Endothelial cell of umbilical vein (primary cell): ENCODE measurements at regions not wholly inside any gene's neighbourhood (a gene's known extent, or its start where the extent isn't known, plus 50 kb on each side); places are given as distances from the start of the nearest gene placed in this dataset.

ENCODE experiments used
- BruUV-seq: library from RNA; stranded (reverse); fragments of 400-500 nt; replicated peaks from 2 replicates; lab custom pipeline; 2021; lab: Mats Ljungman, UMichigan
- CTCF ChIA-PET: fragments of 300-600, 350-600 bp; sonication (Branson Sonifier 250); formaldehyde crosslinking; loops from one replicate; lab custom pipeline; 2021; ENCODE audit warnings: antibody characterized with exemption, inconsistent platforms; lab: Charles Lee
- POLR2A ChIA-PET: fragments of 300-600, 350-600 bp; sonication (Branson Sonifier 250); formaldehyde crosslinking; loops from one replicate; lab custom pipeline; 2021; ENCODE audit warnings: antibody characterized with exemption, inconsistent platforms; lab: Charles Lee
- DNase-seq: peaks from one replicate; pipeline ENCODE4 v3.0.0-alpha.2; 2011; ENCODE audit warnings: low read depth, low spot score
- FAIRE-seq: peaks from 2 replicates; lab custom pipeline; 2011; peaks lifted over from hg19 to GRCh38; lab: Jason Lieb, UNC
- H2AFZ ChIP-seq: 2 replicates; pipeline ENCODE4 v1.6.0; 2012; ENCODE audit warnings: low read depth, low read length, control low read depth, inconsistent platforms
- H3K27ac ChIP-seq: 2 replicates; pipeline ENCODE4 v1.5.1; 2011; ENCODE audit warnings: low read depth, mild to moderate bottlenecking, control low read depth, low read length, moderate library complexity; ENCODE audit not compliant: insufficient read depth
- H3K27me3 ChIP-seq, 2 experiments: 2 replicates each; pipeline versions ENCODE4 v1.6.0 to v1.6.1; 2011; ENCODE audit warnings: low read length in 2 of 2, mixed read lengths in 1 of 2; ENCODE audit not compliant: control insufficient read depth in 2 of 2, insufficient read depth in 2 of 2
- H3K36me3 ChIP-seq, 2 experiments: 2 replicates in 1 of 2; 3 replicates in 1 of 2; pipeline ENCODE4 v1.5.1; 2011; ENCODE audit warnings: low read length in 2 of 2, mild to moderate bottlenecking in 1 of 2, moderate library complexity in 1 of 2; ENCODE audit not compliant: control insufficient read depth in 2 of 2, insufficient read depth in 2 of 2; ENCODE audit errors: extremely low read depth in 1 of 2
- H3K4me1 ChIP-seq: 3 replicates; pipeline ENCODE4 v1.5.1; 2011; ENCODE audit warnings: mild to moderate bottlenecking, low read length; ENCODE audit not compliant: control insufficient read depth, insufficient read depth; ENCODE audit errors: extremely low read depth
- H3K4me2 ChIP-seq: 2 replicates; pipeline ENCODE4 v1.6.1; 2011; ENCODE audit warnings: low read length, control low read depth, mixed read lengths; ENCODE audit not compliant: insufficient read depth
- H3K4me3 ChIP-seq, 3 experiments: fragments of 200-600 bp in 1 of 3; sonication (generic), shearing (Covaris generic) in 1 of 3; replicated peaks in 1 of 3; 2 replicates each; pipeline ENCODE4 v1.5.1; 2011 to 2016; ENCODE audit warnings: control low read depth in 3 of 3, low read length in 3 of 3, mild to moderate bottlenecking in 2 of 3, inconsistent platforms in 1 of 3, low read depth in 1 of 3, moderate library complexity in 1 of 3; ENCODE audit not compliant: insufficient read depth in 1 of 3
- H3K79me2 ChIP-seq: 2 replicates; pipeline ENCODE4 v1.6.0; 2012; ENCODE audit warnings: low read length, inconsistent platforms; ENCODE audit not compliant: control insufficient read depth, insufficient read depth
- H3K9ac ChIP-seq: replicated peaks from 2 replicates; pipeline ENCODE3; 2011; ENCODE audit warnings: low read length, control low read depth; ENCODE audit not compliant: insufficient read depth; ENCODE audit errors: extremely low read depth
- H3K9me1 ChIP-seq: replicated peaks from 3 replicates; pipeline ENCODE4 v1.6.0; 2011; ENCODE audit warnings: mild to moderate bottlenecking, low read length; ENCODE audit not compliant: control insufficient read depth, insufficient read depth; ENCODE audit errors: extremely low read depth
- H3K9me3 ChIP-seq: replicated peaks from 2 replicates; pipeline ENCODE4 v1.5.1; 2012; ENCODE audit warnings: low read length, inconsistent platforms; ENCODE audit not compliant: control insufficient read depth, insufficient read depth
- H4K20me1 ChIP-seq: replicated peaks from 2 replicates; pipeline ENCODE3; 2011; ENCODE audit warnings: mild to moderate bottlenecking, low read length; ENCODE audit not compliant: control insufficient read depth, insufficient read depth; ENCODE audit errors: extremely low read depth
- EZH2 ChIP-seq: IDR thresholded peaks from 2 replicates; pipeline ENCODE4 v1.6.1; 2012; ENCODE audit warnings: borderline replicate concordance, low read depth, mild to moderate bottlenecking, moderate library complexity, low read length, inconsistent platforms; ENCODE audit not compliant: severe bottlenecking
- FOS ChIP-seq: IDR thresholded peaks from 2 replicates; pipeline ENCODE4 v1.6.1; 2011; ENCODE audit warnings: mild to moderate bottlenecking, low read length, moderate library complexity, borderline replicate concordance; ENCODE audit not compliant: insufficient read depth
- GATA2 ChIP-seq: IDR thresholded peaks from 2 replicates; pipeline ENCODE4 v1.7.0; 2011; ENCODE audit warnings: low read depth, mild to moderate bottlenecking, moderate library complexity, mixed read lengths, low read length; ENCODE audit not compliant: insufficient read length, insufficient read depth
- JUN ChIP-seq: IDR thresholded peaks from 2 replicates; pipeline ENCODE4 v1.6.1; 2011; ENCODE audit warnings: borderline replicate concordance, low read depth; ENCODE audit not compliant: insufficient read length, insufficient read depth
- MYC ChIP-seq: IDR thresholded peaks from one replicate; pipeline ENCODE4 v1.6.1; 2011; ENCODE audit warnings: mild to moderate bottlenecking, low read depth, low read length
- POLR2A ChIP-seq: IDR thresholded peaks from 2 replicates; pipeline ENCODE4 v1.6.1; 2012; ENCODE audit warnings: low read depth, mild to moderate bottlenecking, control low read depth, low read length
- POLR2AphosphoS5 ChIP-seq: IDR thresholded peaks from 2 replicates; pipeline ENCODE4 v1.6.1; 2012; ENCODE audit warnings: low read depth, mild to moderate bottlenecking, control low read depth, low read length, moderate library complexity; ENCODE audit not compliant: insufficient read depth
- dilution Hi-C: fragments of 300-500 bp; cut with MboI; formaldehyde crosslinking; loops from one replicate; pipeline ENCODE4 v1.15.0; 2019; ENCODE audit warnings: low sequenced_read_pairs; ENCODE audit not compliant: extremely low pct_ligation_motif_present
- intact Hi-C: fragments of 100-400 bp; cut with micrococcal nuclease; formaldehyde crosslinking; loops from one replicate; pipeline ENCODE4 v1.10.0; 2022
- TF ChIP-seq, protein P1 (sequence below): IDR thresholded peaks from 2 replicates; pipeline ENCODE4 v1.6.1; 2011; ENCODE audit not compliant: insufficient read depth, insufficient read length
- TF ChIP-seq, protein P2 (sequence below), 2 donors: IDR thresholded peaks; 1 replicate in 1 of 2; 2 replicates in 1 of 2; pipeline ENCODE4 v1.5.1; 2011; ENCODE audit warnings: low read length in 2 of 2, mild to moderate bottlenecking in 2 of 2, moderate library complexity in 2 of 2, control low read depth in 1 of 2, inconsistent platforms in 1 of 2, low read depth in 1 of 2; ENCODE audit not compliant: insufficient read depth in 1 of 2; ENCODE audit errors: extremely low read depth in 1 of 2

DNA sequence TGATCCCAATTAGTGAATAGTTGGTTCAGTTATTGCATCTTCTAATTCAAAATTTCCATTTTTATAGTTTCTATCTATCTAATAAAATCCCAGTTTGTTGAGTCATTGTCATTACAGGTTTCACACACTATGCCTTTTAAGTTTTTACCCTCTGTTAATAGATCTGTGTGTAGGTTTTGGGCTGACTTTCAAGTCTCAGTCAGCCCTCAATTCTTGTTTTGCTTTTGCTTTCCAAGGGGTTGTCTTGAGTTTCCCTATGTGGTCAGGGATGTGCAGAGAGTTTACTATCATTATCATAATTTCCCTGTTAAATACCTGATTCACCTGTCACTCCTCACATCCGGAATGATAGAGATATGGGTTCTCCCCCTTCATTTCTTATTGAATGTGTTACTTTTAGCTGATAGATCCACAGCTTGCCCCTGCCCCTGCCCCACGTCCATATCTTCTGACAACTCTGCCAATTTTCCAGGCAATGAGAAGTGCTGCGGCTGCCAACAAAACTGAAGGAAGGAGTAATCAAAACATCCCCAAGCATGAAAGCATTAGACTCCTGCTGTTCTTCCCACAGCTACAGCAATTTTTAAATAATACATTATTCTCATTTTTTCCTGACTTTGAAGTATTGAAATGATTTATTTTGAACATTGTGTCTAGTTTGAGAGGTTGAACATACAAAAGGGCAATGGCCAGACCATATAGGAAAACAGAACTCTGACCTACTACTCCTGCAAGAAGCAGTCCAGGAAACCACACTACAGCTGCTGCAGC is 1064.8 kb downstream of the SUCLG1 start:
- dilution Hi-C loops = no loop called here
- H2AFZ ChIP-seq = no peak overlapping the region
- no peaks in the 10 kb centered on the region for H4K20me1 ChIP-seq
- intact Hi-C loops = no loop called here
- CTCF ChIA-PET = no interaction called here
- no peaks in the 10 kb centered on the region for H3K9me3 ChIP-seq
- H3K27ac ChIP-seq = no peak overlapping the region
- POLR2A ChIA-PET = no interaction called here
- H3K9ac ChIP-seq = no peak overlapping the region
- no peaks in the 10 kb centered on the region for H3K27me3 ChIP-seq
- no TSS peak for BruUV-seq
- H3K36me3 ChIP-seq = no peaks in the 10 kb centered on the region
- DNase-seq (peak; percentile 59), FAIRE-seq (peak; percentile 62)
- H3K79me2 ChIP-seq = no peaks in the 10 kb centered on the region
- H3K4me1 ChIP-seq = no peaks in the 10 kb centered on the region
- H3K9me1 ChIP-seq = no peaks in the 10 kb centered on the region
- H3K4me2 ChIP-seq = no peak overlapping the region
- TF ChIP-seq POLR2AphosphoS5 = no peak
- TF ChIP-seq, protein P1, sequence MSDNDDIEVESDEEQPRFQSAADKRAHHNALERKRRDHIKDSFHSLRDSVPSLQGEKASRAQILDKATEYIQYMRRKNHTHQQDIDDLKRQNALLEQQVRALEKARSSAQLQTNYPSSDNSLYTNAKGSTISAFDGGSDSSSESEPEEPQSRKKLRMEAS = no peak
- TF ChIP-seq FOS = no peak
- no peak for TF ChIP-seq EZH2
- no peak for TF ChIP-seq GATA2
- no peak for TF ChIP-seq MYC
- TF ChIP-seq POLR2A = no peak
- TF ChIP-seq JUN = no peak
- TF ChIP-seq, protein P2, sequence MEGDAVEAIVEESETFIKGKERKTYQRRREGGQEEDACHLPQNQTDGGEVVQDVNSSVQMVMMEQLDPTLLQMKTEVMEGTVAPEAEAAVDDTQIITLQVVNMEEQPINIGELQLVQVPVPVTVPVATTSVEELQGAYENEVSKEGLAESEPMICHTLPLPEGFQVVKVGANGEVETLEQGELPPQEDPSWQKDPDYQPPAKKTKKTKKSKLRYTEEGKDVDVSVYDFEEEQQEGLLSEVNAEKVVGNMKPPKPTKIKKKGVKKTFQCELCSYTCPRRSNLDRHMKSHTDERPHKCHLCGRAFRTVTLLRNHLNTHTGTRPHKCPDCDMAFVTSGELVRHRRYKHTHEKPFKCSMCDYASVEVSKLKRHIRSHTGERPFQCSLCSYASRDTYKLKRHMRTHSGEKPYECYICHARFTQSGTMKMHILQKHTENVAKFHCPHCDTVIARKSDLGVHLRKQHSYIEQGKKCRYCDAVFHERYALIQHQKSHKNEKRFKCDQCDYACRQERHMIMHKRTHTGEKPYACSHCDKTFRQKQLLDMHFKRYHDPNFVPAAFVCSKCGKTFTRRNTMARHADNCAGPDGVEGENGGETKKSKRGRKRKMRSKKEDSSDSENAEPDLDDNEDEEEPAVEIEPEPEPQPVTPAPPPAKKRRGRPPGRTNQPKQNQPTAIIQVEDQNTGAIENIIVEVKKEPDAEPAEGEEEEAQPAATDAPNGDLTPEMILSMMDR (IDR thresholded peaks at IDR 0.05; ENCODE audit: extremely low read depth in 1 of 2, insufficient read depth in 1 of 2, low read depth in 1 of 2, low read length in 2 of 2) = no peak
- no peak overlapping the region for H3K4me3 ChIP-seq
